Kidney epithelial cell (primary cell): ENCODE measurements at regions not wholly inside any gene's neighbourhood (a gene's known extent, or its start where the extent isn't known, plus 50 kb on each side); places are given as distances from the start of the nearest gene placed in this dataset.

Experiments used
- DNase-seq: peaks from one replicate; pipeline ENCODE4 v3.0.0-alpha.2; 2010; ENCODE audit warnings: low read depth
- H3K27me3 ChIP-seq: 2 replicates; pipeline ENCODE4 v1.6.0; 2011; ENCODE audit warnings: low read length; ENCODE audit not compliant: control insufficient read depth, insufficient read depth
- H3K36me3 ChIP-seq: 2 replicates; pipeline ENCODE4 v1.5.1; 2011; ENCODE audit warnings: low read length; ENCODE audit not compliant: control insufficient read depth, insufficient read depth
- H3K4me3 ChIP-seq: 2 replicates; pipeline ENCODE4 v1.5.1; 2011; ENCODE audit warnings: low read depth, mild to moderate bottlenecking, control low read depth, low read length
- TF ChIP-seq, protein P1 (sequence below): IDR thresholded peaks from 2 replicates; pipeline ENCODE4 v1.5.1; 2011; ENCODE audit warnings: mild to moderate bottlenecking, moderate library complexity, low read length, control low read depth, inconsistent platforms; ENCODE audit not compliant: insufficient read depth, poor library complexity, severe bottlenecking

GRCh38 chr16:5498562-5498961 lies 401.0 kb upstream of the EEF2KMT start:
- TF ChIP-seq, protein P1, sequence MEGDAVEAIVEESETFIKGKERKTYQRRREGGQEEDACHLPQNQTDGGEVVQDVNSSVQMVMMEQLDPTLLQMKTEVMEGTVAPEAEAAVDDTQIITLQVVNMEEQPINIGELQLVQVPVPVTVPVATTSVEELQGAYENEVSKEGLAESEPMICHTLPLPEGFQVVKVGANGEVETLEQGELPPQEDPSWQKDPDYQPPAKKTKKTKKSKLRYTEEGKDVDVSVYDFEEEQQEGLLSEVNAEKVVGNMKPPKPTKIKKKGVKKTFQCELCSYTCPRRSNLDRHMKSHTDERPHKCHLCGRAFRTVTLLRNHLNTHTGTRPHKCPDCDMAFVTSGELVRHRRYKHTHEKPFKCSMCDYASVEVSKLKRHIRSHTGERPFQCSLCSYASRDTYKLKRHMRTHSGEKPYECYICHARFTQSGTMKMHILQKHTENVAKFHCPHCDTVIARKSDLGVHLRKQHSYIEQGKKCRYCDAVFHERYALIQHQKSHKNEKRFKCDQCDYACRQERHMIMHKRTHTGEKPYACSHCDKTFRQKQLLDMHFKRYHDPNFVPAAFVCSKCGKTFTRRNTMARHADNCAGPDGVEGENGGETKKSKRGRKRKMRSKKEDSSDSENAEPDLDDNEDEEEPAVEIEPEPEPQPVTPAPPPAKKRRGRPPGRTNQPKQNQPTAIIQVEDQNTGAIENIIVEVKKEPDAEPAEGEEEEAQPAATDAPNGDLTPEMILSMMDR = no peak
- Histone ChIP-seq H3K4me3 (no peak overlapping the region), H3K36me3 (no peaks in the 10 kb centered on the region), H3K27me3 (no peaks in the 10 kb centered on the region)
- DNase-seq = no peak

DNA sequence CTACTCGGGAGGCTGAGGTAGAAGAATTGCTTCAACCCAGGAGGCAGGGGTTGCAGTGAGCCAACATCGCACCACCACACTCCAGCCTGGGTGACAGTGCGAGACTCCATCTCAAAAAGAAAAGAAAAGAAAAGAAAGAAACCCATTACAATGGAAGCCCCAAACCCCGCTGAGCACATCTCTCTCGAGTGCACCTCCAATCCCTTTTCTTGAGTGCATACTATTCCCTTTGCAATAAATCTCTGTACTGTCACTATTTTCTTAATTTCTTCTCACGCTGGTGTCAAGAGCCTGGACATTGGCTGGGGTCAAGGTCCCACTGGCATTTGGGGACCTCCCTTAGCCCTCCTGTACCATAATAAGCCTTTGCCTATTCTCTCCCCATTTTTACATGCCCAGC lies 398.4 kb upstream of the EEF2KMT start:
- TF ChIP-seq, protein P1 = no peak
- no peak overlapping the region for H3K4me3 ChIP-seq
- no peaks in the 10 kb centered on the region for H3K36me3 ChIP-seq
- no peaks in the 10 kb centered on the region for H3K27me3 ChIP-seq
- DNase-seq = no peak

GRCh38 chr16:5490499-5490898 lies 392.9 kb upstream of the EEF2KMT start:
- Histone ChIP-seq H3K27me3 (no peaks in the 10 kb centered on the region), H3K4me3 (no peak overlapping the region), H3K36me3 (no peaks in the 10 kb centered on the region)
- DNase-seq = no peak
- TF ChIP-seq, protein P1 = peak; percentile 51

- no peak for DNase-seq
- no peaks in the 10 kb centered on the region for H3K27me3 ChIP-seq
- TF ChIP-seq, protein P1 = no peak
- H3K36me3 ChIP-seq = no peaks in the 10 kb centered on the region
- no peak overlapping the region for H3K4me3 ChIP-seq
Measured at GRCh38 chr16:5488581-5488980, 391.0 kb upstream of the EEF2KMT start.

DNA sequence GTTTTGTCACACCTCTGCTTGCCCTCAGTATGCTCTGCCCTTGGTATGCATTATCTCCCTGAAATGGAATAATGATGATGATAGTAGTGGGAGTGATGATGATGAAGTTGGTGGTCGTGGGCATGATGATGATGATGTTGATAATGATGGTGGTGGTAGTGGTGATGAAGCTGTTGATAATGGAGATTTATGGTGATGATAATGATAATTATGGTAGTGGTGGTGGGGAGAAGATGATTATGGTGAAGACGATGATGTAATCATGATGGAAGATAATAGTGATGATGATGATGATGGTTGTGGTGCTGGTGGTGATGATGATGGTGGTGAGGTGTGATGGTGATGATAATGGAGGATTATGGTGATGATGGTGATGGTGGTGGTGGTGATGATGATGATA lies 390.1 kb upstream of the EEF2KMT start:
- no peaks in the 10 kb centered on the region for H3K36me3 ChIP-seq
- no peaks in the 10 kb centered on the region for H3K27me3 ChIP-seq
- TF ChIP-seq, protein P1 = no peak
- no peak overlapping the region for H3K4me3 ChIP-seq
- no peak for DNase-seq

- H3K4me3 ChIP-seq = no peak overlapping the region
- TF ChIP-seq, protein P1 = no peak
- no peaks in the 10 kb centered on the region for H3K36me3 ChIP-seq
- H3K27me3 ChIP-seq = no peaks in the 10 kb centered on the region
- DNase-seq = no peak
Measured at GRCh38 chr16:5482256-5482655, 384.7 kb upstream of the EEF2KMT start.
